ENCODE measurements at regions not wholly inside any gene's neighbourhood (a gene's known extent, or its start where the extent isn't known, plus 50 kb on each side); places are given as distances from the start of the nearest gene placed in this dataset.

DNA sequence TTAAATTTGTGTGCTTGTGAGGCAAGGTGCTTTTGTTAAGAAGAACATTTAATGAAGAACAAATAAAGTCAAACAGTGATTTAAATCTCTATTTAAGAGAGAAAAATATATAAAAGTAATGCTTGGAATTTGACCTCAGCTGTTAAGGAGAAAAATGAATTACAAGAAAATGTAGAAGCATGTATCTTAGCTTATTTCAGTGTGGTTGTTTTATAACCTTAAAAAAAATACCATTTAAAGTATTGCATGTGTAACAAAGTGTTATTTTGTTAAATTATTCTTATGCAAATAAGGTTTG lies 537.0 kb upstream of the SPRY2 start:
- H4K20me1 ChIP-seq (ENCODE audit: insufficient read depth, low read length), result no peaks in the 10 kb centered on the region
- intact Hi-C loops (cut with micrococcal nuclease) (no loop called here), dilution Hi-C loops (cut with HindIII; ENCODE audit: low sequenced_read_pairs, unreplicated experiment) (no loop called here)

More for the DNA sequence above, 537.0 kb upstream of the SPRY2 start:
- Histone ChIP-seq H3K36me3 (ENCODE audit: control insufficient read depth, insufficient read depth, low read length) (no peaks in the 10 kb centered on the region), H2AK9ac (replicated peaks; ENCODE audit: low read depth, low read length, poor library complexity) (no peak overlapping the region), H3K56ac (ENCODE audit: extremely low read depth, insufficient read depth, low read length) (no peak overlapping the region), H2BK20ac (ENCODE audit: low read depth, low read length) (no peak overlapping the region), H3K4me2 (ENCODE audit: low read depth, low read length) (no peak overlapping the region), H4K91ac (ENCODE audit: insufficient read depth, low read depth, low read length) (no peak overlapping the region), H4K5ac (ENCODE audit: low read depth, low read length) (no peak overlapping the region), H3K9me3 (ENCODE audit: control insufficient read depth, insufficient read depth, low read length) (peaks cover 2% of the 10 kb centered on the region; the same call in 1 of the 2 replicates), H2AK5ac (ENCODE audit: low read depth, low read length) (no peak overlapping the region), H3K79me1 (ENCODE audit: low read depth in 1 of 2, low read length in 2 of 2) (no peaks in the 10 kb centered on the region), H2AFZ (replicated peaks; ENCODE audit: low read length, poor library complexity) (no peak overlapping the region), H3K23ac (ENCODE audit: low read depth, low read length) (no peak overlapping the region), H2BK5ac (ENCODE audit: low read depth, low read length, poor library complexity, severe bottlenecking) (no peak overlapping the region), H2BK15ac (ENCODE audit: low read depth, low read length) (no peak overlapping the region), H3K4me3 (ENCODE audit: insufficient read depth, low read depth, low read length) (no peak overlapping the region), H3K9ac (ENCODE audit: low read depth, low read length) (no peak overlapping the region), H3K18ac (ENCODE audit: low read depth, low read length) (no peak overlapping the region), H3K14ac (replicated peaks; ENCODE audit: low read depth, low read length) (no peak overlapping the region), H3K4ac (ENCODE audit: low read depth, low read length) (no peak overlapping the region), H3K27me3 (ENCODE audit: control insufficient read depth, insufficient read depth, low read length) (no peaks in the 10 kb centered on the region), H2BK120ac (ENCODE audit: low read depth, low read length) (no peak overlapping the region), H3K4me1 (ENCODE audit: control insufficient read depth, insufficient read depth, low read length) (no peaks in the 10 kb centered on the region), H4K8ac (ENCODE audit: low read depth in 2 of 2, low read length in 2 of 2) (no peak overlapping the region), H3K27ac (ENCODE audit: insufficient read depth, low read length) (no peak overlapping the region), H3K9me1 (ENCODE audit: insufficient read depth, low read length) (no peaks in the 10 kb centered on the region)
- POLR2A ChIA-PET (ENCODE audit: unreplicated experiment), result no interaction called here
- no TSS peak for BruUV-seq (replicated peaks)
- no peak for TF ChIP-seq CHD1 (IDR thresholded peaks at IDR 0.05; ENCODE audit: low read depth, low read length)
- no peak for TF ChIP-seq RFX5 (IDR thresholded peaks at IDR 0.05; ENCODE audit: low read depth, low read length)
- no peak for TF ChIP-seq FOS (IDR thresholded peaks at IDR 0.05; ENCODE audit: low read depth, low read length)
- TF ChIP-seq SMC3 (IDR thresholded peaks at IDR 0.05; ENCODE audit: low read depth, low read length), result no peak
- TF ChIP-seq BHLHE40 (IDR thresholded peaks at IDR 0.05; ENCODE audit: low read depth, low read length), result no peak
- TF ChIP-seq, protein P1, sequence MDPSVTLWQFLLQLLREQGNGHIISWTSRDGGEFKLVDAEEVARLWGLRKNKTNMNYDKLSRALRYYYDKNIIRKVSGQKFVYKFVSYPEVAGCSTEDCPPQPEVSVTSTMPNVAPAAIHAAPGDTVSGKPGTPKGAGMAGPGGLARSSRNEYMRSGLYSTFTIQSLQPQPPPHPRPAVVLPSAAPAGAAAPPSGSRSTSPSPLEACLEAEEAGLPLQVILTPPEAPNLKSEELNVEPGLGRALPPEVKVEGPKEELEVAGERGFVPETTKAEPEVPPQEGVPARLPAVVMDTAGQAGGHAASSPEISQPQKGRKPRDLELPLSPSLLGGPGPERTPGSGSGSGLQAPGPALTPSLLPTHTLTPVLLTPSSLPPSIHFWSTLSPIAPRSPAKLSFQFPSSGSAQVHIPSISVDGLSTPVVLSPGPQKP (IDR thresholded peaks at IDR 0.05; ENCODE audit: borderline replicate concordance, low read depth, low read length), result no peak
- TF ChIP-seq MAZ (IDR thresholded peaks at IDR 0.05; ENCODE audit: borderline replicate concordance, low read depth, low read length), result no peak
- TF ChIP-seq RAD21 (IDR thresholded peaks at IDR 0.05; ENCODE audit: low read length), result no peak
- TF ChIP-seq MXI1 (IDR thresholded peaks at IDR 0.05; ENCODE audit: borderline replicate concordance, low read depth, low read length), result no peak
- no peak for TF ChIP-seq NFE2L2 (IDR thresholded peaks at IDR 0.05; ENCODE audit: low read depth, low read length)
- no peak for TF ChIP-seq MAFK (IDR thresholded peaks at IDR 0.05; ENCODE audit: low read depth, low read length)
- TF ChIP-seq, protein P2, sequence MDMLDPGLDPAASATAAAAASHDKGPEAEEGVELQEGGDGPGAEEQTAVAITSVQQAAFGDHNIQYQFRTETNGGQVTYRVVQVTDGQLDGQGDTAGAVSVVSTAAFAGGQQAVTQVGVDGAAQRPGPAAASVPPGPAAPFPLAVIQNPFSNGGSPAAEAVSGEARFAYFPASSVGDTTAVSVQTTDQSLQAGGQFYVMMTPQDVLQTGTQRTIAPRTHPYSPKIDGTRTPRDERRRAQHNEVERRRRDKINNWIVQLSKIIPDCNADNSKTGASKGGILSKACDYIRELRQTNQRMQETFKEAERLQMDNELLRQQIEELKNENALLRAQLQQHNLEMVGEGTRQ (IDR thresholded peaks at IDR 0.05; ENCODE audit: low read depth, low read length), result no peak
- TF ChIP-seq, protein P3, sequence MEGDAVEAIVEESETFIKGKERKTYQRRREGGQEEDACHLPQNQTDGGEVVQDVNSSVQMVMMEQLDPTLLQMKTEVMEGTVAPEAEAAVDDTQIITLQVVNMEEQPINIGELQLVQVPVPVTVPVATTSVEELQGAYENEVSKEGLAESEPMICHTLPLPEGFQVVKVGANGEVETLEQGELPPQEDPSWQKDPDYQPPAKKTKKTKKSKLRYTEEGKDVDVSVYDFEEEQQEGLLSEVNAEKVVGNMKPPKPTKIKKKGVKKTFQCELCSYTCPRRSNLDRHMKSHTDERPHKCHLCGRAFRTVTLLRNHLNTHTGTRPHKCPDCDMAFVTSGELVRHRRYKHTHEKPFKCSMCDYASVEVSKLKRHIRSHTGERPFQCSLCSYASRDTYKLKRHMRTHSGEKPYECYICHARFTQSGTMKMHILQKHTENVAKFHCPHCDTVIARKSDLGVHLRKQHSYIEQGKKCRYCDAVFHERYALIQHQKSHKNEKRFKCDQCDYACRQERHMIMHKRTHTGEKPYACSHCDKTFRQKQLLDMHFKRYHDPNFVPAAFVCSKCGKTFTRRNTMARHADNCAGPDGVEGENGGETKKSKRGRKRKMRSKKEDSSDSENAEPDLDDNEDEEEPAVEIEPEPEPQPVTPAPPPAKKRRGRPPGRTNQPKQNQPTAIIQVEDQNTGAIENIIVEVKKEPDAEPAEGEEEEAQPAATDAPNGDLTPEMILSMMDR (conservative IDR thresholded peaks at IDR 0.05; ENCODE audit: low read depth, low read length), result no peak
- no peak for TF ChIP-seq POLR2A (IDR thresholded peaks at IDR 0.05; ENCODE audit: low read depth, low read length)
- DNase-seq (no peak), ATAC-seq (ENCODE audit: low read depth) (no peak)
- CTCF ChIA-PET, result no interaction called here
- in situ Hi-C loops (cut with MboI; ENCODE audit: low sequenced_read_pairs), result no loop called here

Data from IMR-90 (cell line).